ENCODE measurements at regions not wholly inside any gene's neighbourhood (a gene's known extent, or its start where the extent isn't known, plus 50 kb on each side); places are given as distances from the start of the nearest gene placed in this dataset.

- H3K9me3 ChIP-seq: no peaks in the 10 kb centered on the region
- H3K9ac ChIP-seq: no peak overlapping the region
- no peaks in the 10 kb centered on the region for H3K27me3 ChIP-seq (ENCODE audit: insufficient read depth)
- no peak overlapping the region for H3K27ac ChIP-seq (ENCODE audit: low read depth in 2 of 2, low read length in 1 of 2)
- no peaks in the 10 kb centered on the region for H3K79me2 ChIP-seq (ENCODE audit: insufficient read depth)
- no peak overlapping the region for H3K4me3 ChIP-seq (ENCODE audit: low read depth in 2 of 2, low read length in 1 of 2)
- no peak for DNase-seq
- ChIA-PET POLR2A (no interaction called here), CTCF (interaction anchor here (0.7 to 1.7 kb wide), 5 partner anchors 15 to 676 kb away, joined by 3 to 9 read pairs (median 3); no protein-coding TSS in a partner anchor)
- H4K20me1 ChIP-seq (ENCODE audit: insufficient read depth): no peaks in the 10 kb centered on the region
- TF ChIP-seq SIN3A (IDR thresholded peaks at IDR 0.05; ENCODE audit: borderline replicate concordance, low read depth, low read length) (no peak), RFX5 (IDR thresholded peaks at IDR 0.05; ENCODE audit: low read length) (no peak)
- H3K9me2 ChIP-seq: no peaks in the 10 kb centered on the region
- H3K36me3 ChIP-seq (replicated peaks in 1 of 2; ENCODE audit: control insufficient read depth in 1 of 2, insufficient read depth in 2 of 2, low read length in 1 of 2): no peaks in the 10 kb centered on the region
- no peak overlapping the region for H2AFZ ChIP-seq (ENCODE audit: low read depth)
- H3K4me2 ChIP-seq: no peak overlapping the region
- H3K4me1 ChIP-seq (ENCODE audit: control insufficient read depth in 1 of 2, insufficient read depth in 2 of 2, low read depth in 1 of 2, low read length in 1 of 2): no peaks in the 10 kb centered on the region; a peak in 1 of 4 replicates
- WGBS (ENCODE audit: low lambda C conversion rate): 66% methylated on average over 11 of the region's 13 CpGs
- no peaks in the 10 kb centered on the region for H3F3A ChIP-seq (replicated peaks; ENCODE audit: insufficient read depth)
Observed at GRCh38 chr11:76269661-76270261, 63.5 kb upstream of the WNT11 start.

GRCh38 chr11:76269247-76269646, 62.9 kb upstream of the WNT11 start:
- H3K4me2 ChIP-seq: no peak overlapping the region
- CTCF ChIA-PET: interaction anchor here (1.7 kb wide), 1 partner anchor 61 kb away, joined by 9 read pairs; no protein-coding TSS in a partner anchor
- H3K9me3 ChIP-seq: no peaks in the 10 kb centered on the region
- H3K9ac ChIP-seq: no peak overlapping the region
- no peaks in the 10 kb centered on the region for H3K79me2 ChIP-seq (ENCODE audit: insufficient read depth)
- no peak overlapping the region for H2AFZ ChIP-seq (ENCODE audit: low read depth)
- no peaks in the 10 kb centered on the region for H3K9me2 ChIP-seq
- H3K4me3 ChIP-seq (ENCODE audit: low read depth in 2 of 2, low read length in 1 of 2): no peak overlapping the region
- TF ChIP-seq EZH2phosphoT487 (IDR thresholded peaks at IDR 0.05; ENCODE audit: borderline replicate concordance, low read depth) (no peak), EP300 (IDR thresholded peaks at IDR 0.05; ENCODE audit: borderline replicate concordance in 1 of 2, low read depth in 1 of 2, low read length in 1 of 2) (no peak), USF1 (IDR thresholded peaks at IDR 0.05; ENCODE audit: borderline replicate concordance, low read depth) (no peak), FOXM1 (IDR thresholded peaks at IDR 0.05; ENCODE audit: low read depth) (no peak), JUND (IDR thresholded peaks at IDR 0.05) (no peak), MAX (IDR thresholded peaks at IDR 0.05; ENCODE audit: low read depth) (no peak), REST (IDR thresholded peaks at IDR 0.05; ENCODE audit: low read depth, low read length) (no peak), NFIC (IDR thresholded peaks at IDR 0.05; ENCODE audit: borderline replicate concordance) (no peak), POLR2AphosphoS5 (IDR thresholded peaks at IDR 0.05; ENCODE audit: low read depth, low read length) (no peak), CTCF (IDR thresholded peaks at IDR 0.05) (no peak), TAF1 (IDR thresholded peaks at IDR 0.05; ENCODE audit: borderline replicate concordance, low read depth, low read length) (no peak)
- no peak overlapping the region for H3K27ac ChIP-seq (ENCODE audit: low read depth in 2 of 2, low read length in 1 of 2)
- no peaks in the 10 kb centered on the region for H3K27me3 ChIP-seq (ENCODE audit: insufficient read depth)
- no peak for DNase-seq
- H3K36me3 ChIP-seq (replicated peaks in 1 of 2; ENCODE audit: control insufficient read depth in 1 of 2, insufficient read depth in 2 of 2, low read length in 1 of 2): no peaks in the 10 kb centered on the region
- 69% methylated on average over 3 of the region's 6 CpGs for WGBS (ENCODE audit: low lambda C conversion rate)
- H3F3A ChIP-seq (replicated peaks; ENCODE audit: insufficient read depth): no peaks in the 10 kb centered on the region
- POLR2A ChIA-PET: no interaction called here
- H3K4me1 ChIP-seq (ENCODE audit: control insufficient read depth in 1 of 2, insufficient read depth in 2 of 2, low read depth in 1 of 2, low read length in 1 of 2): no peaks in the 10 kb centered on the region; a peak in 1 of 4 replicates
- H4K20me1 ChIP-seq (ENCODE audit: insufficient read depth): no peaks in the 10 kb centered on the region
